GM19239 (cell line): ENCODE measurements at regions not wholly inside any gene's neighbourhood (a gene's known extent, or its start where the extent isn't known, plus 50 kb on each side); places are given as distances from the start of the nearest gene placed in this dataset.
"Not testable (repeated sequence)": the region's sequence is repeated elsewhere in the genome, so short reads cannot be mapped to it uniquely, and the experiment has no call there.

ENCODE experiments used
- DNase-seq: peaks from one replicate; pipeline ENCODE4 v3.0.0; 2011; ENCODE audit warnings: low spot score; ENCODE audit not compliant: insufficient read length
- FAIRE-seq: peaks from 2 replicates; lab custom pipeline; 2011; peaks lifted over from hg19 to GRCh38; lab: Jason Lieb, UNC

DNA sequence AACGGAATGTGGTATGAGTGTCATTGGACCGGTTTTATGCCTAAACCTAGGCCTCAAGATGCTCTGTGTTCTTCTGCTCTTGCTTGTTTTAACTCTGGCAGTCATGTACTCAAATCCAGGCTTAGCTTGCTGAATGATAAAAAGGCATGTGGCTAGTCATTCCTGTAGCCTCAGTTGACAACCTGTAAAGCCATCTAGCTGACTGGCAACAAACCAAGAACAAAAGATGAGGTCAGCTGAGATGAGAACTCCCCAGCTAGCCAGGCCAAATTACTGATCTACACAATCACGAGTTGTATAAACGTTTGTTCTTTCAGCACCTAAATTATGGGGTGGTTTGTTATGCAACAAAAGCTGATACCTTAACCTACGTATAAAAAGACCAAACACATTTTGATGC, 1406.0 kb upstream of the CDH8 start:
- FAIRE-seq (no peak), DNase-seq (no peak)

DNA sequence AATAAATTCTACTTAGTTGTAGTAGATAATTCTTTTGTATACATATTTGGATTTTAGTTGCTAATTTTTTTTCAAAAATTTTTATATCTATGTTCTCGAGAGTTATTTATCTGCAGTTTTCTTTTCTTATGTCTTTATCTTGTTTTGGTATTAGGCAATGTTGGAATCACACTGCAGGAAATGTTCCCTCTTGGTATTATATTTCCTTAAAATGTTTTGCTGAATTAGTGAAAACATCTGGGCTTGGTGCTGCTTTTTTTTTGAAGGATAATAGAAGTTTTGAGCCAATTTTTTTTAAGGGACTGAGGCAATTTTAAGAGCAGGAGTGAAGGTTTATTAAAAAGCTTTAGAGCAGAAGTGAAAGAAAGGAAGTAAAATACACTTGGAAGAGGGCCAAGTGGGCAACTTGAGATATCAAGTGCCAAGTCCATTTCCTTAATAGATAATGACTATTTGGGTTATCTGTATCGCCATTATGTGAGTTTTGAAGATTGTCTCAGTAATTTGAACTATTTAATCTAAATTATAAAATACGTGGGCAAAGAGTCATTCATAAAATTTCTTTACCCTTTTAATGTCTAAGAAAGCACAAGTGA, 1390.1 kb upstream of the CDH8 start:
- DNase-seq (no peak), FAIRE-seq (no peak)

GRCh38 chr16:63422715-63423114, 1386.5 kb upstream of the CDH8 start:
- FAIRE-seq (no peak), DNase-seq (no peak)

- FAIRE-seq (no peak), DNase-seq (no peak)
Measured at GRCh38 chr16:63416712-63417111, 1380.5 kb upstream of the CDH8 start.

- FAIRE-seq (no peak), DNase-seq (no peak)
Measured at GRCh38 chr16:63415014-63415413, 1378.8 kb upstream of the CDH8 start.

GRCh38 chr16:63410594-63410993, 1374.4 kb upstream of the CDH8 start:
- DNase-seq (no peak), FAIRE-seq (no peak)

GRCh38 chr16:63403792-63404191, 1367.6 kb upstream of the CDH8 start:
- no peak for FAIRE-seq
- DNase-seq = no peak

- not testable (repeated sequence) for DNase-seq, FAIRE-seq
Measured at GRCh38 chr16:63388277-63388676, 1352.0 kb upstream of the CDH8 start.

- no peak for DNase-seq
Measured at GRCh38 chr16:63385714-63386432, 1349.6 kb upstream of the CDH8 start.

DNA sequence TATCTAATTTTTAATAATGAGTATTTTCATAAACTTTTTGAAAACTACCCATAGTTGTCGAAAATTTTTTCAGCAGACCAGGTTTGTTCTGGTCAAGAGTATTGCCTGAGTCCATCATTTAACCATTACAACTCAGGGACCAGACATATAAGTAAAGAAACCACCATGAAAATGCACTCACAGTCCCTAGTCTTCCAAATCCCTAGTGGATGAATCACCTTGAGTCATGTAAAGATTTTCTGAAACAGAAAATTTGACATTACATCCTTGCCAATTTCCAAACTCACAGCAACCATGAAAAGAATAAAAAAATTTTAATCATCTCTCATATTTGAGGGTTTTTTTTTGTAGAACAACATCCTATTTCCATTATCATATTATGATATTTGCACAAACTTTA, 1337.5 kb upstream of the CDH8 start:
- DNase-seq (no peak), FAIRE-seq (no peak)

More at GRCh38 chr16:63385714-63386432, 1349.6 kb upstream of the CDH8 start:
- FAIRE-seq = no peak

- no peak for FAIRE-seq
Measured at GRCh38 chr16:63372815-63373214, 1336.6 kb upstream of the CDH8 start.

DNA sequence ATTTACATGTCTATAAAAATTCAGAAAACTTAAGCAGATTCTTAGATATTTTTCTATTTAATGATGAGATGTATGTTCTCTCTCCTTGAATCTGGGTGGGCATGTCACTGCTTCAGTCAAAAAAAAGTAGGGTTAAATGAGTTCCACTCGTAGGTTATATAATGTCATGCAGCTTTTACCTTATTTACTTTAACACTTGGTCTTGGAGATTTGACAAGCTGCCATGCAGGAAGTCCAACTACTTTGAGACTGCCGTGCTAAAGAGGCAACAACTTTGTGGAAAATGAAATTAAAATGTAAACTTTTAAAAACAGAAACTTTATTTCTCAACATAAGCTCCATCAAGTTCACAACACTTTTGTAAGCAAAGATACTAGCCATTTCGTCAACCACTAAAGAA, 1336.0 kb upstream of the CDH8 start:
- FAIRE-seq (no peak), DNase-seq (no peak)

More at GRCh38 chr16:63372815-63373214, 1336.6 kb upstream of the CDH8 start:
- DNase-seq = no peak

GRCh38 chr16:63365649-63366304, 1329.5 kb upstream of the CDH8 start:
- no peak for DNase-seq
- no peak for FAIRE-seq

DNA sequence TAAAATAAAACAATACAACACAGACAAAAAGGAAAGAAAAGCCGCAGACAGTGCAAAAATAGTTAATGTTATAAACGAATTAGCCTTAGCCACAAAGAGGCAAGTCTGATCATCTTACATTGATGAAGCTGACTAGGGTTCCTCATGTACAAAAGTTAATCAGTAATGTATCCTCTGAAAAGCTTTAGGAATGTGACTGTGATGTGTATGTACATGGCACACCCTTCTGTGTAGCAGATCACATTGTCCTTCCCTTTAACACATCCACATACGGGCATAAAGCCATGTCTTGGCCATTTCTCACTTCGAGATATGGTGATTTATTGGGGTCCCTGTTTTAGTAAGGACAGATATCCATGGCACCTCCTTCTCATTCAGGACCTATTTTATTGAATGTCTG, 1327.5 kb upstream of the CDH8 start:
- DNase-seq (no peak), FAIRE-seq (no peak)

GRCh38 chr16:63361032-63361624, 1324.9 kb upstream of the CDH8 start:
- no peak for DNase-seq
- FAIRE-seq = no peak

DNA sequence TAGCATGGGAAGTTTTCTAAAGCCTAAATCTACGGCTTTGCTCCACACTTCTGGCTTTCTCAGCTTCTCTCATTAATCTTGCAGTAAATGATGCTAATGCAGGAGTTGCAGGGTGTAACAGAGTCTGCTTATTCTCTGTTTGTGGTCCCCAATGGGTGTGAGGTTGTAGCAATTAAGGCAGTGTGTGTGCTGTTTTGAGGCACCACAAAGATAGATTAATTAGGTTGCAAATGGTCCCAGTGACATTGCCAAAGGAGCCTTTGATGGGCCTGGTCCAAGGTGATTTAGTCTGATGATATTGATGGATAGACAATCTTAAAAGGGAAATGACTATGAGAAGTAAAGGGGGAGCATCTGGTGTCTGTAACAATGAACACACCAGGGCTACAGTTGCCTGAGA, 1313.7 kb upstream of the CDH8 start:
- FAIRE-seq (no peak), DNase-seq (no peak)

- no peak for FAIRE-seq
- no peak for DNase-seq
Measured at GRCh38 chr16:63346000-63346399, 1309.8 kb upstream of the CDH8 start.

DNA sequence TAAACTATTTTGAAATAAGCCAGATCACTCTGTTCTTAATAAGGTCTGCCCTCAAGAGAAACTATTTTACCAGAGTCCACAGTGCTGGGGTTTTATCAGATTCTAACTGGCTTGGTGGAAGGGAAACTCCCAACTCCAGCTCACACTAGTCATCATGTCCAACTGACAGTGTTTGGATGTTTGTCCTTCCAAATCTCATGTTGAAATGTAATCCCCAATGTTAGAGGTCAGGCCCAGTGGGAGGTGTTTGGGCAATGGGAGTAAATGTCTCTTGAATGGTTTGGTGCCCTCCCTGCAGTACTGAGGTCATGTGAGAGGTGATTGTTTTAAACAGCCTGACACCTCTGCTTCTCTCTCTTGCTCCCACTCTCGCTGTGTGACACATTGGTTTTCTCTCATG, 1301.0 kb upstream of the CDH8 start:
- no peak for FAIRE-seq
- DNase-seq = no peak

DNA sequence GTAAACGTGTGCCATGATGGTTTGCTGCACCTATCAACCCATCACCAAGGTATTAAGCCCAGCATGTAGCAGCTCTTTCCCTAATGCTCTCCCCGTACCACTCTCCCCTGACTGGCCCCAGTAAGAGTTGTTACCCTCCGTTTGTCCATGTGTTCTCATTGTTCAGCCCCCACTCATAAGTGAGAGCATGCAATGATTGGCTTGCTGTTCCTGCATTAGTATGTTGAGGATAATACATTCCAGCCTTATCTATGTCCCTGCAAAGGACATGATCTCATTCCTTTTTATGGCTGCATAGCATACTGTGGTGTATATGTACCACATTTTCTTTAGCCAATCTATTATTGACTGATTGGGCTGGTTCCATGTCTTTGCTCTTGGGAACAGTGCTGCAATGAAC, 1294.9 kb upstream of the CDH8 start:
- DNase-seq (no peak), FAIRE-seq (no peak)

DNA sequence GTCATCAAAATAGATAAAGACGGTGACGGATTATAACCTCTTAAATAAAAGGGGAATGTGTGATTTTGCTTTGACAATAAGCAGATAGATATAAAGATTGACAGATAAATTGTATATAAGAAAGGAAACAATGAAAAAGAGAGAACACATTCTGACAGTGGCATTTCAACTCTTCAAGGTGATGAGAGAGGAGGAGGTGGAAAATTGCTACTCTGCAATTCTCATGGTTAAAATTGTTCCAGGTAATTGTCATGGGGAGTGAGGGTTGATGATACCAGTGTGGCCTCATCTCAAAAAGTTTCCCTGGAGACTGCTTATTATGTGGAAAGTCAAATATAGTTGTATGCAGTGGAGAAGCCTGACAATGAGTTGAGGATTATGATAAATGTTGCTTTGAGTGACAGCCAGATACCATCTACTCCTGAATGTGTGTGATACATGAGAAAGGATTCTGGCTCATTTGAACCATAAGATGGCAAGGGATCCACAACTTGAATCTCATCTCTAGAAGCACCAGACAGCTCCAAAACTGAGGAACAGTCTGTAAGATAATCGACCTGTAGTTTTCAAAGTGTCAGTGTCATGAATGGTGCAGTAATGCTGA, 1290.6 kb upstream of the CDH8 start:
- DNase-seq (no peak), FAIRE-seq (no peak)
